HEK293 (cell line): ENCODE measurements at regions not wholly inside any gene's neighbourhood (a gene's known extent, or its start where the extent isn't known, plus 50 kb on each side); places are given as distances from the start of the nearest gene placed in this dataset.

Source experiments
- CTCF ChIA-PET: fragments of 350-600 bp; formaldehyde crosslinking; extraction: SDS; loops from one replicate; lab custom pipeline; 2021; ENCODE audit warnings: antibody characterized with exemption; lab: Yijun Ruan, JAX
- POLR2A ChIA-PET: fragments of 300-600 bp; formaldehyde crosslinking; extraction: SDS; loops from one replicate; lab custom pipeline; 2020; ENCODE audit warnings: antibody characterized with exemption, inconsistent platforms; lab: Yijun Ruan, JAX
- H3K27ac ChIP-seq: fragments of 200-500 bp; sonication (Bioruptor generic); 2 replicates; pipeline ENCODE4 v1.5.1; 2014; ENCODE audit warnings: low read depth, low read length, control low read depth, inconsistent platforms; ENCODE audit errors: extremely low read depth
- H3K36me3 ChIP-seq, 2 experiments: fragments of 200-500 bp in 1 of 2; sonication (Bioruptor generic) in 1 of 2; 1 replicate in 1 of 2; 2 replicates in 1 of 2; pipeline ENCODE4 v1.5.1; 2014 to 2017; ENCODE audit warnings: inconsistent platforms in 2 of 2, low read length in 2 of 2; ENCODE audit not compliant: control insufficient read depth in 2 of 2, insufficient read depth in 1 of 2
- H3K4me1 ChIP-seq: fragments of 200-500 bp; sonication (Bioruptor generic); 2 replicates; pipeline ENCODE4 v1.5.1; 2014; ENCODE audit warnings: mild to moderate bottlenecking, low read length, inconsistent platforms; ENCODE audit not compliant: control insufficient read depth, insufficient read depth
- H3K4me3 ChIP-seq: 2 replicates; pipeline ENCODE4 v1.5.1; 2011; ENCODE audit warnings: low read depth, mild to moderate bottlenecking, control low read depth, low read length, moderate library complexity
- H3K9me3 ChIP-seq: fragments of 200-500 bp; sonication (Bioruptor generic); 2 replicates; pipeline ENCODE4 v1.5.1; 2014; ENCODE audit warnings: low read depth, low read length, inconsistent platforms; ENCODE audit not compliant: control insufficient read depth, insufficient read depth
- BCL11B ChIP-seq: fragments of 450-650 bp; formaldehyde crosslinking; IDR thresholded peaks from 2 replicates; pipeline ENCODE4 v1.5.1; 2016; ENCODE audit warnings: low read depth, missing biosample characterization, missing genetic modification characterization
- CTCF ChIP-seq: fragments of 450-650 bp; formaldehyde crosslinking; IDR thresholded peaks from 2 replicates; pipeline ENCODE4 v1.5.1; 2016; ENCODE audit warnings: missing biosample characterization, missing genetic modification characterization
- GLI4 ChIP-seq: fragments of 450-650 bp; formaldehyde crosslinking; IDR thresholded peaks from 2 replicates; pipeline ENCODE4 v1.5.1; 2016; ENCODE audit warnings: missing biosample characterization, missing genetic modification characterization
- GLIS1 ChIP-seq: fragments of 450-650 bp; formaldehyde crosslinking; IDR thresholded peaks from 2 replicates; pipeline ENCODE4 v1.5.1; 2016; ENCODE audit warnings: missing biosample characterization, missing genetic modification characterization
- HOXD13 ChIP-seq: sonication (generic); formaldehyde crosslinking; IDR thresholded peaks from 2 replicates; pipeline ENCODE4 v1.8.0; 2022; ENCODE audit warnings: missing genetic modification reagents, borderline replicate concordance
- PRDM4 ChIP-seq: fragments of 450-650 bp; formaldehyde crosslinking; IDR thresholded peaks from 2 replicates; pipeline ENCODE4 v1.5.1; 2017; ENCODE audit warnings: missing biosample characterization, missing genetic modification characterization
- ZBTB11 ChIP-seq: fragments of 450-650 bp; formaldehyde crosslinking; conservative IDR thresholded peaks from 2 replicates; pipeline ENCODE4 v1.5.1; 2016; ENCODE audit warnings: low read depth, missing biosample characterization, missing genetic modification characterization
- ZEB2 ChIP-seq: fragments of 450-650 bp; formaldehyde crosslinking; IDR thresholded peaks from 2 replicates; pipeline ENCODE4 v1.5.1; 2016; ENCODE audit warnings: missing biosample characterization, missing genetic modification characterization
- ZFHX2 ChIP-seq: fragments of 450-650 bp; formaldehyde crosslinking; conservative IDR thresholded peaks from 2 replicates; pipeline ENCODE4 v1.5.1; 2016; ENCODE audit warnings: missing biosample characterization, missing genetic modification characterization
- ZNF133 ChIP-seq: fragments of 450-650 bp; formaldehyde crosslinking; IDR thresholded peaks from 2 replicates; pipeline ENCODE4 v1.5.1; 2016; ENCODE audit warnings: missing biosample characterization, missing genetic modification characterization
- ZNF19 ChIP-seq: fragments of 450-650 bp; formaldehyde crosslinking; IDR thresholded peaks from 2 replicates; pipeline ENCODE4; 2016; ENCODE audit warnings: missing biosample characterization, missing genetic modification characterization, low read depth
- ZNF23 ChIP-seq: fragments of 450-650 bp; formaldehyde crosslinking; IDR thresholded peaks from 2 replicates; pipeline ENCODE4 v1.5.1; 2016; ENCODE audit warnings: missing biosample characterization, missing genetic modification characterization, borderline replicate concordance
- ZNF341 ChIP-seq: fragments of 450-650 bp; formaldehyde crosslinking; IDR thresholded peaks from 2 replicates; pipeline ENCODE4; 2016; ENCODE audit warnings: low read depth, missing biosample characterization, missing genetic modification characterization
- ZNF354C ChIP-seq: fragments of 450-650 bp; formaldehyde crosslinking; IDR thresholded peaks from 2 replicates; pipeline ENCODE4 v1.5.1; 2016; ENCODE audit warnings: missing biosample characterization, missing genetic modification characterization, low read depth, borderline replicate concordance
- ZNF513 ChIP-seq: fragments of 450-650 bp; IDR thresholded peaks from 2 replicates; pipeline ENCODE4 v1.5.1; 2018; ENCODE audit warnings: missing biosample characterization, missing genetic modification characterization
- ZNF548 ChIP-seq: fragments of 450-650 bp; formaldehyde crosslinking; IDR thresholded peaks from 2 replicates; pipeline ENCODE4 v1.5.1; 2016; ENCODE audit warnings: missing biosample characterization, missing genetic modification characterization
- ZNF561 ChIP-seq: fragments of 450-650 bp; IDR thresholded peaks from 2 replicates; pipeline ENCODE4 v1.5.1; 2018; ENCODE audit warnings: missing biosample characterization, missing genetic modification characterization, borderline replicate concordance
- ZNF707 ChIP-seq: fragments of 450-650 bp; formaldehyde crosslinking; IDR thresholded peaks from 2 replicates; pipeline ENCODE4 v1.5.1; 2016; ENCODE audit warnings: missing biosample characterization, missing genetic modification characterization
- ZSCAN16 ChIP-seq: fragments of 450-650 bp; formaldehyde crosslinking; IDR thresholded peaks from 2 replicates; pipeline ENCODE4 v1.5.1; 2016; ENCODE audit warnings: missing biosample characterization, missing genetic modification characterization
- ZSCAN18 ChIP-seq: fragments of 450-650 bp; formaldehyde crosslinking; IDR thresholded peaks from 2 replicates; pipeline ENCODE4 v1.5.1; 2016; ENCODE audit warnings: missing biosample characterization, missing genetic modification characterization

- Histone ChIP-seq H3K36me3 (no peaks in the 10 kb centered on the region), H3K4me1 (no peaks in the 10 kb centered on the region), H3K4me3 (no peak overlapping the region), H3K27ac (no peak overlapping the region)
- TF ChIP-seq GLIS1 (no peak), ZNF561 (tag by site-specific recombination) (no peak), ZFHX2 (tag by site-specific recombination) (no peak), BCL11B (tag by site-specific recombination) (no peak), ZNF19 (tag by site-specific recombination) (no peak), ZSCAN18 (tag by site-specific recombination) (no peak), HOXD13 (CRISPR knock-in tag) (no peak), ZBTB11 (tag by site-specific recombination) (no peak), ZNF548 (tag by site-specific recombination) (no peak), ZNF707 (no peak), ZNF23 (no peak), ZNF133 (tag by site-specific recombination) (no peak), ZNF354C (no peak), CTCF (tag by site-specific recombination) (no peak), ZNF341 (tag by site-specific recombination) (no peak)
- TF ChIP-seq, all 188 proteins: peak for 0
- CTCF ChIA-PET: interaction anchor here (0.5 to 0.9 kb wide), 2 partner anchors 88 to 880 kb away, joined by 3 read pairs; no protein-coding TSS in a partner anchor
- POLR2A ChIA-PET: no interaction called here
- no peaks in the 10 kb centered on the region for H3K9me3 ChIP-seq
These were observed 101.5 kb upstream of the ZNF462 start for GRCh38 chr9:106761493-106761892.

GRCh38 chr9:106766616-106767015 is 96.3 kb upstream of the ZNF462 start:
- no peaks in the 10 kb centered on the region for H3K4me1 ChIP-seq
- H3K4me3 ChIP-seq: no peak overlapping the region
- no peak overlapping the region for H3K27ac ChIP-seq
- H3K9me3 ChIP-seq: no peaks in the 10 kb centered on the region
- ChIA-PET CTCF (no interaction called here), POLR2A (no interaction called here)
- H3K36me3 ChIP-seq: no peaks in the 10 kb centered on the region
- TF ChIP-seq PRDM4 (tag by site-specific recombination) (no peak), ZNF513 (tag by site-specific recombination) (no peak), ZSCAN16 (tag by site-specific recombination) (no peak), GLI4 (tag by site-specific recombination) (no peak), ZEB2 (tag by site-specific recombination) (no peak), ZNF19 (tag by site-specific recombination) (no peak)
